GM21825 (cell line): ENCODE measurements at regions not wholly inside any gene's neighbourhood (a gene's known extent, or its start where the extent isn't known, plus 50 kb on each side); places are given as distances from the start of the nearest gene placed in this dataset.
"Not testable (repeated sequence)": the region's sequence is repeated elsewhere in the genome, so short reads cannot be mapped to it uniquely, and the experiment has no call there.

Source experiments
- ATAC-seq: cut with Tn5 transposase; IDR thresholded peaks from one replicate; pipeline ENCODE4 v1.9.1; 2021; ENCODE audit warnings: mild to moderate bottlenecking, moderate library complexity; ENCODE audit not compliant: unreplicated experiment

DNA sequence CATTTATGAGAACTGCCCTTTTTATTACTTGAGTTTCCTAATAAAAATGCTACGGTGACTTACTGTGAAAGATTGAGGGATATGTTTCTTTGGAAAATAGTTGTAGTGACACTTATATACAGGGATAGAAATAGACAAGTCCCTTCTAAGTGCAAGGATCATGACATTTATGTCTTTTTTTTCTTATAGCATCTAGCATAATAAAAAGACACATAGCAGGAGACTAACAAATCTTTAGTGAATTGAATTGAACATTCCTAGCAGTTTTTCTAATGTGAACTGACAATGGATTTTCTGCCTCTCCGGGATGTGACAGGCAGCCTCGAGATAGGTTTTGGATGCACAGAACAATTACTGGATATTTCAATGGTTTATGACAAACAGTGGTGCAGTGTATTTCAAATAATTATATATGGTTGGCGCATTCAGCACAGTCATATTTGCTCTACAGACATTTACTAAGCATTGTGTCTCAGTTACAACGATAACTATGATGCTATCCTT is 562.8 kb downstream of the ADCYAP1 start:
- ATAC-seq: no peak

DNA sequence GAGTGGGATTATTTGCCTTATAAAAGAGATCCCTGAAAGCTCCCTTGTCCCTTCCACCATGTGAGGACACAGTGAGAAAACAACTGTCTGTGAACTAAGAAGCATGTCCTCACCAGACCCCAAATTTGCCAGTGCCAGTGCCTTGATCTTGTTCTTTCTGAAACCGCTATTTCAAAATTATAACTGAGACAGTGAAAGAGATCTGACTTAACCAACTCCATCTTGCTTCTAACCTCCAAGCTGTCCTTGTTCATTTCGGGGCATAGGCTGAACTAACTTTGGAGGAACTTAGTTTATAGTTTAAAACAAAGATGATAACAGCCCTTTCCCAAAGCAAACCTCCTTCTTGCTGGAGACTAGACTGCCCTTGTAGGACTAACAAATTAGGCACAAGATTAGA is 563.9 kb downstream of the ADCYAP1 start:
- ATAC-seq: no peak

DNA sequence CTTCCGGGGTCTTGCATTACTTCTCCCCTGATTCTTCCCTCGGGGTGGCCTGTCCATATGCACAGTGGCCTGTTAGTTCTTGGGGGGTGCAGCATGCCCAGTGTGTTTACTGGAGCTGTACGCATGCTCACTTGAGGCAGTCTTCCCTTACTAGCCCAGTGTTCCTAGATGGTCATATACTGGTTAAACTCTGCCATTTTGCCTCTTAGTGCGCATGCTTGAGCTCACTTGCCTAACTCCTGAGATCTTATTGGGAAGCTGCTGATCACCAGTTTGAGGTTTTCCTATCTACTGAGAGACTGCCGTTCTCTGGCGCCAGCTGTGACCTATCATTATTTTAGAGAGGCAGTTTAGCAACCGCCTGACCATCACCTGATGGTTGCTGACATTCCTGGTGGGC is 571.2 kb downstream of the ADCYAP1 start:
- ATAC-seq: no peak

DNA sequence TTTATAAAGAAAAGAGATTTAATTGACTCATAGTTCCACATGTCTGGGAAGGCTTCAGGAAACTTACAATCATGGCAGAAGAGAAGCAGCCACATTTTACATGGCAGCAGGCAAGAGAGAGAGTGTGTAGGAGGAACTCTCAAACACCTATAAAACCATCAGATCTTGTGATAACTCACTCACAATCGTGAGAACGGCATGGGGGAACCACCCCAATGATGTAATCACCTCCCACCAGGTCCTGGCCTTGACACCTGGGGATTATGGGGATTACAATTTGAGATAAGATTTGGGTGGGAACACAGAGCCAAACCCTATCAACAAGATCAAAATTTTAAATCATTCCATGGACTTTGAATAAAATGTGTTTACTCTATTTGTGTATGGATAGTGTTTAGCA is 575.6 kb downstream of the ADCYAP1 start:
- no peak for ATAC-seq

DNA sequence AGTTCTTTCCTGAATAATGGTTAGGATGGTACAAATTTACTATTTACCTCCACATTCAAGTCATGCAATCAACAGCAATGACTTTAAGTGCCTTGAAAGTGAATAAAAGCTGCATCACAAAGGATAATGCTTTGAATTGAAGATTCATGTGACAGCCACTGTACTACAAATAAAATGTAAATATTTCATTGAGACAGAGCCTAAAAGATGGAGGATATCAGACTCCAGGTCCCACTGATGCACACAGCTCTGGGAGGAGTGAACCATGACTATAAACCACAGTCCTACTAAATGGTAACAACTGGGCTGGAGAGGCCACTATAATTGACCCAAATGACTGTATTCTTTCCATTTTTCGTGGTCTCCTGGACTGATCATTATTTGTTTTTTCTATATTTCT is 576.9 kb downstream of the ADCYAP1 start:
- ATAC-seq: no peak

DNA sequence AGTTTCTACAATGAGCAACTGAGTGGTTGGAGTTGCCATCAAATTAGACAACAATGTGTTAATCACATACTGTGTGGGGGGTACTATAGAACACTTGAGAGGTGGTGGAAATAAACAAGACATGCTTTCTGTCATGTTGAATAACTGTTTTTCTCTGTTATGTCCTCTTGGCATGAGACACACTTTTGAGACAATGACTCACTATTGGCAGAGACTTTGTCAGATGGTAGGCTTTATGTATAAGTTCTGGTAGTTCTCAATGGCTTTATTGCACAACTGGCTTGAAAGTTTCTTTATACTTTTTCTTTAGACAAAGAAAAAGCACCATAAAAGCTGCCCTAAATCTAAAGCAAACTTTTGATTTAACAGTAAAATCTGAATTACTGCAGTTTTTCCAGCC is 578.7 kb downstream of the ADCYAP1 start:
- ATAC-seq: no peak

DNA sequence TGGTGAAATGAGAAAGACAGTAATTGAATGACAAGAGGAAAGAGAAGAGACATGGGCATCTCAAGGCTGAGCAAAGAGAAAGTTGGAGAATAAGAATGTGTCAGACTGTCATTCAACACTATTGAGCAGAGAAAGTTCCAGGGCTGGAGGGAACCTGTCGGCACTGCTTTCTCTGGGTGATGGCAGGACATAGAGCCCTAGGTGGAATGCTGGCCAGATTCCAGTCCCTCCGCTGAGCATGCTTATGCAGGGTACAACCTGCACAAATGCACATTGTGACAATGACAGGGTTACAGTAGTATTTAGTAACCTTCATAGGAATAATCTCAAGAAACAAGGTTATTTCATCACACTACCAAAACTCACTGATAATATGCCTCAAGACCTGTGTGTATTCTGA is 582.8 kb downstream of the ADCYAP1 start:
- no peak for ATAC-seq

DNA sequence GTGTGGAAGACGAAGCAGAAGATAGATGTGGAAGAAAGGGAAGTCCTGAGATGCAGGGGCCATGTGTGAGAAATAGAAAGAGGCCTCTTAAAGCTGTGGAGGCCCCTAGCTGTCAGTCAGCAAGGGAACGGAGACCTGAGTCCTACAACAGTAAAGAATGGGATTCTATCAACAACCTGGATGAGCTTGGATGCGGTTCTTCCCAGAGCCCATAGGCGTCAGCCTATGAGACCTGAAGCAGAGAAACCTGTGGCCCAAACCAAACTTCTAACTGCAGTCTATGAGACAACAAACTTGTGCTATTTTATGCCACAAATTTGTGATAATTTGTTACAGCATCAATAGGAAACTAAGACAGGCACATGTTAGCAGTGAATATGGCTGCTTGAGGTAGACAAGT is 583.7 kb downstream of the ADCYAP1 start:
- no peak for ATAC-seq

DNA sequence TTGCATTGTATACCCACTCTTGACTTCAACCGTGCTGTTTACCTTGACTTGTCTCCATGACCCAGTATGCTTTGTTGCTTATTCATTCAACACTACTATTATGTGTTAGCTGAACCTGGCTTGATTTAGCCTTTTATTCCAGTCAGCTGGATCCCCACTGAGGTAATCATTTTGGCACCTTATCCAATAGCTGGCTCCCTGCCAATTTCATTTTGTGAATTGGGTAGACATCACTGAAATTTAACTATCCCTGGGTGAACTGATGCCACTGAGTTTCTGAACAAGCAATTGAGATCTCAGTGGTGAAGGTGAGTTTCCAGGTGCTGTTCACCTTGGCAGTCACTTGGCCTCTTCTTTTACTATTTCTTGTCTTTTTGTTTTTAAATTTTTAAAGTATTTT is 584.3 kb downstream of the ADCYAP1 start:
- no peak for ATAC-seq

DNA sequence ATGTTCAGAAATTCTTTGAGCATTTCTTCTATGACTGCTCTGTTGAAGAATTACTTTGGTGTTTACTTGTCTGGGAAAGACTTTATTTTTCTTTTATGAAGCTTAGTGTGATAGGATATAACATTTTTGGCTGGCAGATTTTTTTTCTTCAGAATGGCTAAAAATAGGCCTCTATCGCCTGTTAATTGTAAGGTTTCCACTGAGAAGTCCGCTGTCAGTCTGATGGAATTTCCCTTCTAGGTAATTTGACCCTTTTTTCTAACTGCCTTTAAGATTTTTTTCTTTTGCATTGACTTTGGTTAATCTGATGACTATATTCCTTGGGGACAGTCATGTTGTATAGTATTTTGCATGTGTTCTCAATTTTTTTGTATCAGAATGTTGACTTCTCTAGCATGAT is 590.7 kb downstream of the ADCYAP1 start:
- ATAC-seq: no peak

DNA sequence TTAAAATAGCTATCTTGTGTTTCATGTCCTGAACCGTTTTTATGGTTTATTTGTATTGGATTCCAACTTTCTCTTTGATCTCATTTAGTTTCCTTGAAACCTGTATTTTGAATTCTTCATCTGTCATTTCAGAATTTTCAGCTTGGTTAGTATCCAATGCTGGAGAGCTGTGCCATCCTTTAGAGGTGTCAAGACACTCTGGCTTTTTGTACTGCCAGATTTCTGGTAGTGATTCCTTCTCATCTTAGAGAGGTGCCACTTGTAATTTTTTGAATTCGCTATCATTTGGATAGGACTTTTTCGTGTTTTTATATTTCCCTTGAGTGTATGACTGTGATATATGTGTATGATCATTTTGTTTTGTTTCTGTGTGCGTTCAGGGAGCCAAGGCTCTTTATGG is 591.4 kb downstream of the ADCYAP1 start:
- no peak for ATAC-seq

DNA sequence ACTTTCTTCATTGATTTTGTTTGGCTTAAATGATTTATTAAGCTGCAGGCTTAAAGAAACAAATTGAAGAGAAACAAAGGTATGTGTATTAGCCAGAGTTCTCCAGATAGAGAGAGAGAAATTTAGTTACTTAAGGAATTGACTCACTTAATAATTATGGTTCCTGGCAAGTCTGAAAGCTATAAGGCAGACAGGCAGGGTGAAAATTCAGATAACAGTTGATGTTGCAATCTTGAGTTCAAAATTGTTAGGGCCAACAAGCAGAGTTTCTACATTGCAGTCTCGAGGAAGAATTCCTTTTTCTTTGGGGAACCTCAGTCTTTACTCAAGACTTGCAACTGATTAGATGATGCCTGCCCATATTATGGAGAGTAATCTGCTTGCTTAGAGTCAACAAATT is 593.5 kb downstream of the ADCYAP1 start:
- no peak for ATAC-seq

DNA sequence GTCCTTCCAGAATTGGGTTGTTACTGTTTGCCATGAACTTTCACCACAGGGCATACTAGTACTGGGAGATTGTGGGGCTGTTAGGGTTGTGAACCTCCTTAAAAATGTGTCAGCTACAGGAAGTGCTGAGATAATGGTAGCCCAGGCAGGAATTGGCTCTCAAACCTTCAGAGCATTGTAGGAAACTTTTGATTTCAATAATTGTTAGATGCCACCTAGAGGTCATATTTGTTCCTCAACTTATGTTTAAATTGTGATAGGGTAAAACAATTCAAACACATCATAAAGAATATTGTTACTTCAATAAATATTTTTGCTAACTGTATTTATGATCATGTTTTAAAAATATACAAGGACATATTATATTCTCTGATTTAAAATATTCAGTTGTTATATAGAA is 594.6 kb downstream of the ADCYAP1 start:
- ATAC-seq: no peak

DNA sequence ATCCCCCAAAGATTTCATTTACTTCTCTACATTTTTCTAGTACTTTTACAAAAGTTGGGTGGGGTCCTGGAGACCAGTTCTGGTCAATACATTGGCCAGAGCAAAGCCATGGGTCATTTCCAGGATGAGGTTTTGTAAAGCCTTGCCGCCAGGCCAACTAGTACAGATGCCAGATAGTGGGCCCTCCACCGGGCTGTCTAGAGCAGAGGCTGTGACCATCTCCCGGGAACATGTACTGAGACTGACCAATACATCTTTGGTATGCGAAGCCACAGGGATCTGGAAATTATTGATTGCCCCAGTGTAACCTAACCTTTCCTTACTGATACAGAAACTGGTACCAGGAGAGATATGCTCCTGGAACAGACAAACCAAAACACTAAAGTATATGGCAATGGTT is 599.2 kb downstream of the ADCYAP1 start:
- no peak for ATAC-seq

DNA sequence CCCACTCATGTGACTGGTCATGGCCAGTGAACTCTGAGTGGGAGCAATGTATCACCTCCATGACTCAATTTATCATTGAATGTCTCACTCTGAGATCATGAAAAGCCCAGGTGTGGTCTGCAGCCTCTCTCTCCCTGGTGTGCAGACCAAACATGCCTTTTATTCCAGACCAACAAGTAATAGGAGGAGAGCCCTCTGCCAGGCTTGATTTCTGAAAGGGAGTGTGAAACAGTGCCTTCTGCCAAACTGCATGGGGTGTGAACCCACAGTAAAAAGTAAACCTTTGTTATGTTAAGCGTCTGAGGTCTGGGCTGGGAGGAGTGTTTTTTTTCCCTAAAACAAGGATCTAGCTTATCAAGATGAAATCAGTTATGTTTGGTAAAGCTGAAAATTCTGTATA is 601.2 kb downstream of the ADCYAP1 start:
- no peak for ATAC-seq

DNA sequence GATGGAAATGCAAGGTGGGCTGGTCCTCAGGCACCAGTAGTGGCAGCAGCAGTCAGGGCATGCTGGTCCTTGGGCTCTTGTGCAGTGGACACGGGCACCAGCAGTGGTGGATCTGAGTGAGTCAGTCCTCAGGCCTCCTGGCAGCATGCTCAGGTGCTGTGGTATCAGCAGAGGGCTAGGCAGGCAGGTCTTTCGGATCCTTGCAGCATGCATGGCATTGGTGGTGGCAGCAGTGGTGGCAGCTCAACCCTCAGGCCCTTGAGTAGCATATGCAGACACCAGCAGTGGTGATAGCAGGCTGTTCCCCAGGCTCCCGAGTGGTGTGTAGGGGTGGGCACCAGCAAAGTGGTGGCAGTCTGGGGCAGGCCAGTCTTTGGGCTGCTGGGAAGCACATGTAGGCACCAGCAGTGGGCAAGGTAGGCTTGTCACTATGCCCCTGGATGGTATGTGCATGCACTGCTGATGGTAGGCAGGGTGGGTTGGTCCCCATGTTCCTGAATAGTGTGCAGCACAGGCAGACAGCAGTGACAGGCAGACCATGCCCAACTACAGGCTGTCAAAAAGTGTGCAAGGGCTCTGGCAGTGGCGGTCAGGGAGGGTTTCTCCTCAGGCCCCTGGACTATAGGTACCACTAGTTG is 606.0 kb downstream of the ADCYAP1 start:
- no peak for ATAC-seq

DNA sequence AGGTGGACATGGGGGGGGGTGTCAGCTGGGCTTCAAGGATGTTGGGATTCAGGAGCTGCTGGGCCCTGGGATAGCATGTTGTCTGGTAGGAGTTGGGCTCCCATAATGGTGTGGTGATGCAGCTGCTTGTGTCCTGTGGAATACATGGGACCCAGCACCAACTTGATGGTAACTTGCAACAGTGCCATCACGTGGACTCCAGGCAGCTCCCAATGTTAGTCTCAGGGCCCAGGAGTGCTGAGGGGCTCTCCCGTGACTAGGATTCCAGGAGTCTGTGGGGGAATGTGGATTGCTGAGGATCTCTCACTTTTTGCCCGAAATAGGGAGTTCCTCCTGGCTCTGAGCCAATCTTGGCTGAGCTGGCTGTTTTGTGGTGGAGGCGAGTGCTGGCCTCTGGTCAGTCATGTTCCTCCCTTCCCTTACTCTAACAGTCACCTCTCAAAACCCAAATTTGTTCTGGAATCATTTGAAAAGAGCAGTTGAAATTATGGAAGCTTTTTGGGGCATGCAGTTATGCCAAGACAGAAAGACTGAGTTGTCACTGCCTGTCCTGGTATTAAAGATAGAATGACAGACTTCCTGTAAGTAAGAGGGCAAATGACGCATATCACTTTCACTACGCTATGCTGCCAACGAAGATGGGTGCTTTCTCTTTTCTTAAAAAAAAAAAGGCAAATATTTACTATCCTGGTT is 607.1 kb downstream of the ADCYAP1 start:
- ATAC-seq: no peak

DNA sequence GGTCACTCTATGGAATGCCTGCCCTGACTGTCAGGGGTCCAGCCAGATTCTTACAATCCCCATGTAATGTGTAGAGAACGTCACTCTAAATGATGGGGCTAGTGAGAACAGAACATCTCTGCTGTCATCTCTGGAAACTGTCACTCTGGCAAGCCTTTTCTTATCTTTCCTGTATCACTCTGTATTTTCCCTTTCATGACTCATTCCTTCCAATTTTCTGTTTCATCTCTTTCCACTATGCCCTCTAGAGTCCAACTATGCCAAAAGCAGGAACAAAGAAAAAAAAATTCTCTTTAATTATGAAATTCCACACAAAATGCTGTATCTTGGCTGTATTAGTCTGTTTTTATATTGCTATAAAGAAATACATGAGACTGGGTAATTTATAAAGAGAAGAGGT is 608.8 kb downstream of the ADCYAP1 start:
- ATAC-seq: no peak

DNA sequence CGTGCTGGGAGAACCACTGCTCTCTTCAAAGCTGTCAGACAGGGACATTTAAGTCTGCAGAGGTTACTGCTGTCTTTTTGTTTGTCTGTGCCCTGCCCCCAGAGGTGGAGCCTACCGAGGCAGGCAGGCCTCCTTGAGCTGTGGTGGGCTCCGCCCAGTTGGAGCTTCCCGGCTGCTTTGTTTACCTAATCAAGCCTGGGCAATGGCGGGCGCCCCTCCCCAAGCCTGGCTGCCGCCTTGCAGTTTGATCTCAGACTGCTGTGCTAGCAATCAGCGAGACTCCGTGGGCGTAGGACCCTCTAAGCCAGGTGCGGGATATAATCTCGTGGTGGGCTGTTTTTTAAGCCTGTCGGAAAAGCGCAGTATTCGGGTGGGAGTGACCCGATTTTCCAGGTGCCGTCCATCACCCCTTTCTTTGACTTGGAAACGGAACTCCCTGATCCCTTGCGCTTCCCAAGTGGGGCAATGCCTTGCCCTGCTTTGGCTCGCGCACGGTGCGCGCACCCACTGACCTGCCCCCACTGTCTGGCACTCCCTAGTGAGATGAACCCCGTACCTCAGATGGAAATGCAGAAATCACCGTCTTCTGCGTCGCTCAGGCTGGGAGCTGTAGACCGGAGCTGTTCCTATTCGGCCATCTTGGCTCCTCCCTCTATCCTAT is 617.0 kb downstream of the ADCYAP1 start:
- not testable (repeated sequence) for ATAC-seq

DNA sequence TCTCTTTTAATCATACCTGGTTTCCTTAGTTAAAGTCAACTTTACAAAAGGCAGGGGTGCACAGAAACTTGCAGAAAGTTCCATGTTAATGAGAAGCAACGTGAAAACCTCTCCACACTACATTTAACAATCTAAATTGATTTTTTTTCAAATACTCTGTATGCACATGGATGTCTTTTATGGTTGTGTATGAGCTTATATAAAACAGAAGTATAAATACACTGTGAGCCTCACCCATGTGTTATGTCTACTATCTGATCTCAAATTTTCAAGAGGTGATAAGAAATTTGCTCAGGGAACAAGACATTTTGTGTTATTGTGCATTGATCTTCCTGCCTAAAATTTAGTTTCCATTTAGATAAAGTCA is 617.6 kb downstream of the ADCYAP1 start:
- no peak for ATAC-seq

DNA sequence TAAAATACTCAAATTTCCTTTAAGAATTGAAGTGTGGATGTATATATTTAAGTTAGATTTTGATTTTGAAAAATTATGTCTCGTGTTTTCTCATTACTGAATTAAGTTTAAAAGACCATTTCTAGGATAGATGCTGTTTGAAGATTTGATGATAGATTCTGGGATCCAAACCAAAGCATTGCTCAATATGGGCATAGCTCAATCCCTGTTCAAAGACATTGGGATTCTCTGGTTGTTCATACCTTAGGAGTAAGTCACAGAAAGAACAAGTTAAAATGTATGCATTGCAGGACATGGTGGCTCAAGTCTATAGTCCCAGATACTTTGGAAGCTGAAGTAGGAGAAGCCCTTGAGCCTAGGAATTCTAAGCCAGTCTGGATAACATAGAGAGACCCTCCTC is 622.3 kb downstream of the ADCYAP1 start:
- ATAC-seq: no peak

DNA sequence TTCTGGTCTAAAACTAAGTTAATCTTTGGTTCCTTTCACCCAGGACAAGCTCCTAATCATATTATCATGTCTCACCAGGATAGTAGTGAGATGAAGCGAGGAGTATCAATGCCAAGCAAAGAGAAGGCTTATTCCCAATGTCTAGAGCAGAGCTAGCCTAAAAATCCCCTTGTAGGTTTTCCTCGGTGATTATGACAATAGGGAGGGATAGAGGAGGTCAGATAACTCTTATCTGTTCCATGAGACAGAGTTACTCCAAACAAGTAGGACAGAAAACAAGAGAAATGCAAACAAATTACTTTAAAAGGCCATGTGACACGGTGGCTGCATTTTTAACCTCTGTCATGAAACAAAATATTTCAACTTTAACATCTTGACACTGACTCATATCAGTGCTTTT is 623.1 kb downstream of the ADCYAP1 start:
- ATAC-seq: no peak
